HCT116 (cell line): ENCODE measurements at regions not wholly inside any gene's neighbourhood (a gene's known extent, or its start where the extent isn't known, plus 50 kb on each side); places are given as distances from the start of the nearest gene placed in this dataset.

Experiments
- ATAC-seq: fragments of 200-7000 bp; cut with Tn5 transposase; 2 replicates; pipeline ENCODE4 v1.9.1; 2020; ENCODE audit warnings: mild to moderate bottlenecking, moderate library complexity
- BruUV-seq: library from RNA; stranded (reverse); fragments of 400-500 nt; replicated peaks from 2 replicates; lab custom pipeline; 2021; lab: Mats Ljungman, UMichigan
- CTCF ChIA-PET: fragments of 300-600 bp; sonication (Branson Sonifier 250); formaldehyde crosslinking; loops from one replicate; lab custom pipeline; 2021; ENCODE audit warnings: antibody characterized with exemption; lab: Charles Lee
- POLR2A ChIA-PET: fragments of 300-600, 350-600 bp; sonication (Branson Sonifier 250); formaldehyde crosslinking; loops from one replicate; lab custom pipeline; 2021; ENCODE audit warnings: antibody characterized with exemption; lab: Charles Lee
- RAD21 ChIA-PET, 2 experiments: fragments of 300-600 bp; sonication (Branson Sonifier 250); formaldehyde crosslinking; loops; one replicate each; lab custom pipeline; 2023; ENCODE audit warnings: low total read pairs in 2 of 2; ENCODE audit not compliant: uncharacterized antibody in 2 of 2, unreplicated experiment in 2 of 2, low non-redundant PET in 1 of 2; lab: Charles Lee
- DNase-seq: peaks from one replicate; pipeline ENCODE4 v3.0.0-alpha.2; 2010; ENCODE audit warnings: low read depth, low spot score
- H2AFZ ChIP-seq: fragments of 200-600 bp; shearing (Covaris generic), sonication (generic); 2 replicates; pipeline ENCODE4 v1.6.1; 2017; ENCODE audit warnings: low read depth, mixed run types, mixed read lengths, antibody characterized with exemption, low read length; ENCODE audit not compliant: poor library complexity, severe bottlenecking
- H3K27ac ChIP-seq: 2 replicates; pipeline ENCODE4 v1.5.1; 2012; ENCODE audit warnings: low read depth, low read length
- H3K27me3 ChIP-seq: fragments of 200-600 bp; sonication (generic); 2 replicates; pipeline ENCODE4 v1.6.1; 2016; ENCODE audit warnings: mixed run types, low read length, mixed read lengths; ENCODE audit not compliant: insufficient read depth
- H3K36me3 ChIP-seq, 2 experiments: fragments of 200-500 bp in 1 of 2; fragments of 200-600 bp in 1 of 2; sonication (Bioruptor generic) in 1 of 2; sonication (generic) in 1 of 2; 2 replicates each; pipeline versions ENCODE4 v1.5.1 to v1.6.1; 2014 to 2016; ENCODE audit warnings: low read length in 2 of 2, inconsistent platforms in 1 of 2, mixed read lengths in 1 of 2, mixed run types in 1 of 2; ENCODE audit not compliant: insufficient read depth in 2 of 2, control insufficient read depth in 1 of 2
- H3K4me1 ChIP-seq, 2 experiments: fragments of 200-600 bp in 1 of 2; sonication (generic) in 1 of 2; 2 replicates each; pipeline versions ENCODE4 v1.5.1 to v1.6.1; 2012 to 2017; ENCODE audit warnings: low read length in 2 of 2, inconsistent platforms in 1 of 2, mild to moderate bottlenecking in 1 of 2, mixed read lengths in 1 of 2, mixed run types in 1 of 2, moderate library complexity in 1 of 2; ENCODE audit not compliant: insufficient read depth in 2 of 2, control insufficient read depth in 1 of 2
- H3K4me2 ChIP-seq: fragments of 200-600 bp; sonication (generic); 2 replicates; pipeline ENCODE4 v1.6.1; 2017; ENCODE audit warnings: mixed run types, low read length, mixed read lengths
- H3K4me3 ChIP-seq, 2 experiments: fragments of 200-600 bp in 1 of 2; sonication (generic) in 1 of 2; replicated peaks in 1 of 2; 2 replicates each; pipeline ENCODE4 v1.5.1; 2011 to 2016; ENCODE audit warnings: low read length in 2 of 2, control low read depth in 1 of 2, low read depth in 1 of 2, mild to moderate bottlenecking in 1 of 2, mixed read lengths in 1 of 2, mixed run types in 1 of 2
- H3K79me2 ChIP-seq: fragments of 200-600 bp; sonication (generic); 2 replicates; pipeline ENCODE4 v1.6.1; 2017; ENCODE audit warnings: mild to moderate bottlenecking, mixed run types, low read length, moderate library complexity, mixed read lengths; ENCODE audit not compliant: insufficient read depth
- H3K9ac ChIP-seq: fragments of 200-600 bp; sonication (generic); 2 replicates; pipeline ENCODE4 v1.6.1; 2016; ENCODE audit warnings: low read length, mixed read lengths
- H3K9me2 ChIP-seq: fragments of 200-600 bp; sonication (generic), shearing (Covaris generic); 2 replicates; pipeline ENCODE4 v1.6.1; 2017; ENCODE audit warnings: mixed run types, mild to moderate bottlenecking, moderate library complexity; ENCODE audit not compliant: insufficient read depth
- H3K9me3 ChIP-seq, 2 experiments: fragments of 200-500 bp in 1 of 2; fragments of 200-600 bp in 1 of 2; sonication (Bioruptor generic) in 1 of 2; sonication (generic) in 1 of 2; 2 replicates each; pipeline ENCODE4 v1.6.1; 2014 to 2017; ENCODE audit warnings: low read length in 2 of 2, mixed read lengths in 2 of 2, inconsistent platforms in 1 of 2, low read depth in 1 of 2, mild to moderate bottlenecking in 1 of 2, mixed run types in 1 of 2, moderate library complexity in 1 of 2; ENCODE audit not compliant: control insufficient read depth in 1 of 2, insufficient read depth in 1 of 2
- H4K20me1 ChIP-seq: fragments of 200-600 bp; sonication (generic), shearing (Covaris generic); 2 replicates; pipeline ENCODE4 v1.6.1; 2017; ENCODE audit warnings: mixed run types, mild to moderate bottlenecking, moderate library complexity; ENCODE audit not compliant: insufficient read depth
- CTCF ChIP-seq, 3 experiments: fragments of 200-600 bp in 1 of 3; sonication (generic) in 1 of 3; IDR thresholded peaks in 2 of 3; conservative IDR thresholded peaks in 1 of 3; 2 replicates each; pipeline ENCODE4 v1.5.1; 2012 to 2017; ENCODE audit warnings: low read depth in 2 of 3, low read length in 2 of 3, antibody characterized with exemption in 1 of 3, borderline replicate concordance in 1 of 3, control low read depth in 1 of 3, mild to moderate bottlenecking in 1 of 3, mixed read lengths in 1 of 3, mixed run types in 1 of 3, moderate library complexity in 1 of 3; ENCODE audit not compliant: insufficient read depth in 1 of 3
- EGR1 ChIP-seq: IDR thresholded peaks from 2 replicates; pipeline ENCODE4 v1.6.1; 2012; ENCODE audit warnings: low read depth
- ELF1 ChIP-seq: IDR thresholded peaks from 2 replicates; pipeline ENCODE4 v1.6.1; 2012; ENCODE audit warnings: low read depth, borderline replicate concordance
- EZH2 ChIP-seq: fragments of 200-600 bp; sonication (generic); IDR thresholded peaks from 2 replicates; pipeline ENCODE4 v1.6.1; 2017; ENCODE audit warnings: antibody characterized with exemption, mixed run types
- FOSL1 ChIP-seq: IDR thresholded peaks from 2 replicates; pipeline ENCODE4 v1.6.1; 2012; ENCODE audit warnings: low read depth
- POLR2A ChIP-seq: IDR thresholded peaks from 2 replicates; pipeline ENCODE4 v1.7.0; 2011; ENCODE audit warnings: borderline replicate concordance; ENCODE audit not compliant: insufficient read depth, insufficient read length; ENCODE audit errors: extremely low read depth
- SIN3A ChIP-seq: IDR thresholded peaks from 2 replicates; pipeline ENCODE4 v1.6.1; 2012; ENCODE audit warnings: low read depth
- SP1 ChIP-seq: IDR thresholded peaks from 2 replicates; pipeline ENCODE4 v1.6.1; 2012; ENCODE audit warnings: low read depth
- ZFX ChIP-seq: fragments of 450-650 bp; IDR thresholded peaks from 2 replicates; pipeline ENCODE4 v1.6.1; 2017
- ZNF274 ChIP-seq: fragments of 200-500 bp; sonication (Bioruptor generic); IDR thresholded peaks from 2 replicates; pipeline ENCODE4 v1.6.1; 2014; ENCODE audit warnings: mild to moderate bottlenecking, low read depth, low read length, inconsistent platforms
- intact Hi-C: fragments of 100-400 bp; cut with micrococcal nuclease; formaldehyde crosslinking; loops from 2 replicates; pipeline ENCODE4 v1.10.0; 2022
- TF ChIP-seq, protein P1 (sequence below): IDR thresholded peaks from 2 replicates; pipeline ENCODE4 v1.6.1; 2011; ENCODE audit warnings: mild to moderate bottlenecking, low read length, moderate library complexity; ENCODE audit not compliant: insufficient replicate concordance; ENCODE audit errors: extremely low read depth
- TF ChIP-seq, protein P2 (sequence below): IDR thresholded peaks from 2 replicates; pipeline ENCODE4 v1.6.1; 2012
- TF ChIP-seq, protein P3 (sequence below): IDR thresholded peaks from 2 replicates; pipeline ENCODE4 v1.6.1; 2012; ENCODE audit warnings: low read depth

- TF ChIP-seq, protein P1, sequence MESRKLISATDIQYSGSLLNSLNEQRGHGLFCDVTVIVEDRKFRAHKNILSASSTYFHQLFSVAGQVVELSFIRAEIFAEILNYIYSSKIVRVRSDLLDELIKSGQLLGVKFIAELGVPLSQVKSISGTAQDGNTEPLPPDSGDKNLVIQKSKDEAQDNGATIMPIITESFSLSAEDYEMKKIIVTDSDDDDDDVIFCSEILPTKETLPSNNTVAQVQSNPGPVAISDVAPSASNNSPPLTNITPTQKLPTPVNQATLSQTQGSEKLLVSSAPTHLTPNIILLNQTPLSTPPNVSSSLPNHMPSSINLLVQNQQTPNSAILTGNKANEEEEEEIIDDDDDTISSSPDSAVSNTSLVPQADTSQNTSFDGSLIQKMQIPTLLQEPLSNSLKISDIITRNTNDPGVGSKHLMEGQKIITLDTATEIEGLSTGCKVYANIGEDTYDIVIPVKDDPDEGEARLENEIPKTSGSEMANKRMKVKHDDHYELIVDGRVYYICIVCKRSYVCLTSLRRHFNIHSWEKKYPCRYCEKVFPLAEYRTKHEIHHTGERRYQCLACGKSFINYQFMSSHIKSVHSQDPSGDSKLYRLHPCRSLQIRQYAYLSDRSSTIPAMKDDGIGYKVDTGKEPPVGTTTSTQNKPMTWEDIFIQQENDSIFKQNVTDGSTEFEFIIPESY: no peak
- TF ChIP-seq EZH2: no peak
- TF ChIP-seq, protein P2, sequence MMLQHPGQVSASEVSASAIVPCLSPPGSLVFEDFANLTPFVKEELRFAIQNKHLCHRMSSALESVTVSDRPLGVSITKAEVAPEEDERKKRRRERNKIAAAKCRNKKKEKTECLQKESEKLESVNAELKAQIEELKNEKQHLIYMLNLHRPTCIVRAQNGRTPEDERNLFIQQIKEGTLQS: no peak
- TF ChIP-seq, protein P3, sequence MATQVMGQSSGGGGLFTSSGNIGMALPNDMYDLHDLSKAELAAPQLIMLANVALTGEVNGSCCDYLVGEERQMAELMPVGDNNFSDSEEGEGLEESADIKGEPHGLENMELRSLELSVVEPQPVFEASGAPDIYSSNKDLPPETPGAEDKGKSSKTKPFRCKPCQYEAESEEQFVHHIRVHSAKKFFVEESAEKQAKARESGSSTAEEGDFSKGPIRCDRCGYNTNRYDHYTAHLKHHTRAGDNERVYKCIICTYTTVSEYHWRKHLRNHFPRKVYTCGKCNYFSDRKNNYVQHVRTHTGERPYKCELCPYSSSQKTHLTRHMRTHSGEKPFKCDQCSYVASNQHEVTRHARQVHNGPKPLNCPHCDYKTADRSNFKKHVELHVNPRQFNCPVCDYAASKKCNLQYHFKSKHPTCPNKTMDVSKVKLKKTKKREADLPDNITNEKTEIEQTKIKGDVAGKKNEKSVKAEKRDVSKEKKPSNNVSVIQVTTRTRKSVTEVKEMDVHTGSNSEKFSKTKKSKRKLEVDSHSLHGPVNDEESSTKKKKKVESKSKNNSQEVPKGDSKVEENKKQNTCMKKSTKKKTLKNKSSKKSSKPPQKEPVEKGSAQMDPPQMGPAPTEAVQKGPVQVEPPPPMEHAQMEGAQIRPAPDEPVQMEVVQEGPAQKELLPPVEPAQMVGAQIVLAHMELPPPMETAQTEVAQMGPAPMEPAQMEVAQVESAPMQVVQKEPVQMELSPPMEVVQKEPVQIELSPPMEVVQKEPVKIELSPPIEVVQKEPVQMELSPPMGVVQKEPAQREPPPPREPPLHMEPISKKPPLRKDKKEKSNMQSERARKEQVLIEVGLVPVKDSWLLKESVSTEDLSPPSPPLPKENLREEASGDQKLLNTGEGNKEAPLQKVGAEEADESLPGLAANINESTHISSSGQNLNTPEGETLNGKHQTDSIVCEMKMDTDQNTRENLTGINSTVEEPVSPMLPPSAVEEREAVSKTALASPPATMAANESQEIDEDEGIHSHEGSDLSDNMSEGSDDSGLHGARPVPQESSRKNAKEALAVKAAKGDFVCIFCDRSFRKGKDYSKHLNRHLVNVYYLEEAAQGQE: no peak
- TF ChIP-seq SIN3A: no peak
- TF ChIP-seq POLR2A: no peak
- no peak for TF ChIP-seq ZNF274
- no peak for TF ChIP-seq CTCF (IDR thresholded peaks at IDR 0.05 in 2 of 3, conservative IDR thresholded peaks at IDR 0.05 in 1 of 3; ENCODE audit: borderline replicate concordance in 1 of 3, insufficient read depth in 1 of 3, low read depth in 2 of 3, low read length in 2 of 3)
- no peak for TF ChIP-seq EGR1
- TF ChIP-seq SP1: no peak
- TF ChIP-seq FOSL1: no peak
- TF ChIP-seq ELF1: no peak
- TF ChIP-seq ZFX: no peak
- Histone ChIP-seq H3K36me3 (no peaks in the 10 kb centered on the region), H3K9me2 (no peaks in the 10 kb centered on the region), H3K9ac (no peak overlapping the region), H3K27me3 (peaks cover 16% of the 10 kb centered on the region), H3K27ac (no peak overlapping the region), H4K20me1 (no peaks in the 10 kb centered on the region), H3K4me3 (no peak overlapping the region), H3K9me3 (no peaks in the 10 kb centered on the region), H3K4me2 (no peak overlapping the region), H3K4me1 (peaks cover 0 to 9% of the 10 kb centered on the region in 2 experiments; a peak in 2 of 4 replicates), H2AFZ (no peak overlapping the region), H3K79me2 (no peaks in the 10 kb centered on the region)
- DNase-seq (no peak), ATAC-seq (no peak)
- POLR2A ChIA-PET: no interaction called here
- no TSS peak for BruUV-seq
- intact Hi-C loops: no loop called here
- RAD21 ChIA-PET: no interaction called here
- CTCF ChIA-PET: no interaction called here
Measured at GRCh38 chr15:85875756-85876155, 81.0 kb upstream of the KLHL25 start.
